CD14-positive monocyte (primary cell): ENCODE measurements at regions not wholly inside any gene's neighbourhood (a gene's known extent, or its start where the extent isn't known, plus 50 kb on each side); places are given as distances from the start of the nearest gene placed in this dataset.

Source experiments
- DNase-seq, 3 donors: peaks; one replicate each; pipeline ENCODE4 v3.0.0-alpha.2; 2011 to 2022
- H2AFZ ChIP-seq: 2 replicates; pipeline ENCODE4 v1.6.0; 2012; ENCODE audit warnings: mild to moderate bottlenecking, low read depth, low read length, inconsistent platforms; ENCODE audit not compliant: insufficient read depth, poor library complexity, severe bottlenecking
- H3K27ac ChIP-seq, 2 donors: 1 replicate in 1 of 2; 2 replicates in 1 of 2; pipeline ENCODE4 v1.5.1; 2012 to 2013; ENCODE audit warnings: low read length in 2 of 2, control low read depth in 1 of 2, inconsistent platforms in 1 of 2, low read depth in 1 of 2, mild to moderate bottlenecking in 1 of 2
- H3K27me3 ChIP-seq, 2 donors: one replicate each; pipeline versions ENCODE4 v1.6.0 to v1.6.1; 2011 to 2013; ENCODE audit warnings: low read length in 2 of 2; ENCODE audit not compliant: control insufficient read depth in 2 of 2, insufficient read depth in 2 of 2
- H3K36me3 ChIP-seq, 2 donors: replicated peaks in 1 of 2; 1 replicate in 1 of 2; 2 replicates in 1 of 2; pipeline versions ENCODE4 v1.5.1 to v1.6.1; 2012 to 2013; ENCODE audit warnings: low read length in 2 of 2, control low read depth in 1 of 2, inconsistent platforms in 1 of 2, mild to moderate bottlenecking in 1 of 2; ENCODE audit not compliant: insufficient read depth in 2 of 2, control insufficient read depth in 1 of 2
- H3K4me1 ChIP-seq, 2 donors: 1 replicate in 1 of 2; 2 replicates in 1 of 2; pipeline versions ENCODE4 v1.5.1 to v1.6.1; 2012 to 2013; ENCODE audit warnings: low read length in 2 of 2, control low read depth in 1 of 2, inconsistent platforms in 1 of 2, mild to moderate bottlenecking in 1 of 2, moderate library complexity in 1 of 2; ENCODE audit not compliant: insufficient read depth in 2 of 2, control insufficient read depth in 1 of 2
- H3K4me2 ChIP-seq: replicated peaks from 2 replicates; pipeline ENCODE3; 2012; ENCODE audit warnings: low read length, moderate library complexity, mild to moderate bottlenecking; ENCODE audit not compliant: poor library complexity, severe bottlenecking; ENCODE audit errors: extremely low read depth
- H3K4me3 ChIP-seq, 3 experiments: fragments of 200-600 bp in 1 of 3; sonication (generic) in 1 of 3; replicated peaks in 1 of 3; 1 replicate in 2 of 3; 2 replicates in 1 of 3; pipeline ENCODE4 v1.5.1; 2011 to 2013; ENCODE audit warnings: low read length in 3 of 3, mild to moderate bottlenecking in 3 of 3, control low read depth in 2 of 3, low read depth in 2 of 3, inconsistent platforms in 1 of 3, moderate library complexity in 1 of 3
- H3K79me2 ChIP-seq: 2 replicates; pipeline ENCODE4 v1.6.0; 2012; ENCODE audit warnings: mild to moderate bottlenecking, control low read depth, inconsistent platforms, low read length, moderate library complexity; ENCODE audit not compliant: insufficient read depth
- H3K9ac ChIP-seq: 2 replicates; pipeline ENCODE4 v1.6.0; 2017; ENCODE audit warnings: low read length, mild to moderate bottlenecking; ENCODE audit not compliant: insufficient read depth, poor library complexity, severe bottlenecking
- H3K9me3 ChIP-seq, 2 donors: replicated peaks in 1 of 2; 1 replicate in 1 of 2; 2 replicates in 1 of 2; pipeline versions ENCODE4 v1.5.1 to v1.6.1; 2012 to 2013; ENCODE audit warnings: low read length in 2 of 2, control low read depth in 1 of 2; ENCODE audit not compliant: control insufficient read depth in 1 of 2, insufficient read depth in 1 of 2
- H4K20me1 ChIP-seq: 2 replicates; pipeline ENCODE4 v1.6.0; 2012; ENCODE audit warnings: mild to moderate bottlenecking, low read length, control low read depth, moderate library complexity; ENCODE audit not compliant: insufficient read depth
- H3K27ac Mint-ChIP-seq, 7 donors: one replicate each; pipeline ENCODE4 v1.8.0; 2020; ENCODE audit warnings: mild to moderate bottlenecking in 7 of 7, mixed read lengths in 7 of 7, moderate library complexity in 6 of 7, inconsistent platforms in 2 of 7
- H3K27me3 Mint-ChIP-seq, 3 donors: one replicate each; pipeline ENCODE4 v1.8.0; 2021 to 2022; ENCODE audit warnings: low read depth in 3 of 3, mild to moderate bottlenecking in 3 of 3, mixed read lengths in 3 of 3, moderate library complexity in 3 of 3, inconsistent platforms in 1 of 3
- H3K36me3 Mint-ChIP-seq, 2 donors: one replicate each; pipeline ENCODE4 v1.8.0; 2020; ENCODE audit warnings: mixed read lengths in 2 of 2, inconsistent platforms in 1 of 2, mild to moderate bottlenecking in 1 of 2
- H3K4me1 Mint-ChIP-seq: one replicate; pipeline ENCODE4 v1.8.0; 2020; ENCODE audit warnings: mild to moderate bottlenecking, mixed read lengths
- H3K4me3 Mint-ChIP-seq, 2 donors: one replicate each; pipeline ENCODE4 v1.8.0; 2020; ENCODE audit warnings: mild to moderate bottlenecking in 2 of 2, mixed read lengths in 2 of 2, moderate library complexity in 1 of 2
- H3K9me3 Mint-ChIP-seq, 7 donors: one replicate each; pipeline ENCODE4 v1.8.0; 2020 to 2022; ENCODE audit warnings: mixed read lengths in 7 of 7, mild to moderate bottlenecking in 6 of 7, moderate library complexity in 6 of 7, inconsistent platforms in 2 of 7
- CTCF ChIP-seq: fragments of 200-600 bp; IDR thresholded peaks from one replicate; pipeline ENCODE4 v1.8.0; 2022; ENCODE audit warnings: antibody characterized with exemption, mild to moderate bottlenecking
- WGBS: methylation state at CpG from one replicate; pipeline ENCODE4 v1.1.5; 2013; ENCODE audit warnings: missing lambda C conversion rate; ENCODE audit not compliant: insufficient coverage; 5-methylcytosine and 5-hydroxymethylcytosine counted together
- intact Hi-C, 2 donors: fragments of 100-400 bp; cut with micrococcal nuclease; formaldehyde crosslinking; loops; one replicate each; pipeline versions ENCODE4 v1.15.0 to v1.15.1; 2023

DNA sequence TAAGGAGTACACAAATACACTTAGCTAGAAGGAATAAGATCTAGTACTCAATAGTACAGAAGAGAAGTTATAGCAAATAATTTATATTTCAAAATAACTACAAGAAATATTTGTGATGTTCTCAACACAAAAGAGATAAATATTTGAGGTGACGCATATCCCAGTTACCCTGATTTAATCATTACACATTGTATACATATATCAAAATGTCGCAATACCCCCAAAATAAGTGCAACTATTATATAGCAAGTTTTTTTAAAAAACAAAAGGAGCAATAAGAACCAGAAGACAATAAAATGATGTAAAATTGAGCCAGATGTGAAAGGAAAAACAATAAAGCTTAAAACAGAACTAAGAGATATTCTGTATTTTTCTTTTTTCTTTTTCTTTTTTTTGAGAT lies 59.3 kb upstream of the KIAA1217 start:
- H3K36me3 ChIP-seq: no peaks in the 10 kb centered on the region
- H3K27ac Mint-ChIP-seq: no peak overlapping the region
- no peaks in the 10 kb centered on the region for H3K79me2 ChIP-seq
- no peak overlapping the region for H3K4me3 Mint-ChIP-seq
- intact Hi-C loops: no loop called here
- H3K27ac ChIP-seq: no peak overlapping the region
- H3K36me3 Mint-ChIP-seq: no peaks in the 10 kb centered on the region
- DNase-seq: no peak
- H2AFZ ChIP-seq: no peak overlapping the region
- no peak overlapping the region for H3K4me2 ChIP-seq
- H3K9me3 ChIP-seq: peaks cover 0 to 3% of the 10 kb centered on the region in 2 donors
- no peaks in the 10 kb centered on the region for H3K4me1 Mint-ChIP-seq
- no peaks in the 10 kb centered on the region for H4K20me1 ChIP-seq
- no peaks in the 10 kb centered on the region for H3K27me3 ChIP-seq
- no peak overlapping the region for H3K9ac ChIP-seq
- no CpG with 5 or more reads among the region's 2 CpGs for WGBS
- no peaks in the 10 kb centered on the region for H3K4me1 ChIP-seq
- H3K27me3 Mint-ChIP-seq: peaks cover 1 to 2% (median 1%) of the 10 kb centered on the region in 3 donors
- peaks cover 0 to 19% (median 6%) of the 10 kb centered on the region in 7 donors for H3K9me3 Mint-ChIP-seq
- H3K4me3 ChIP-seq: no peak overlapping the region
- no peak for TF ChIP-seq CTCF

GRCh38 chr10:24150853-24151252 lies 58.1 kb upstream of the KIAA1217 start:
- DNase-seq: no peak
- peaks cover 0 to 22% (median 7%) of the 10 kb centered on the region in 7 donors for H3K9me3 Mint-ChIP-seq
- intact Hi-C loops: no loop called here
- H3K4me2 ChIP-seq: no peak overlapping the region
- no peaks in the 10 kb centered on the region for H3K4me1 Mint-ChIP-seq
- no peaks in the 10 kb centered on the region for H3K36me3 ChIP-seq
- H3K9ac ChIP-seq: no peak overlapping the region
- no peak overlapping the region for H3K27ac Mint-ChIP-seq
- no peaks in the 10 kb centered on the region for H3K9me3 ChIP-seq
- H3K27ac ChIP-seq: no peak overlapping the region
- 83% methylated on average over 1 of the region's 3 CpGs for WGBS
- peaks cover 1 to 2% (median 1%) of the 10 kb centered on the region in 3 donors for H3K27me3 Mint-ChIP-seq
- no peaks in the 10 kb centered on the region for H3K27me3 ChIP-seq
- H3K4me1 ChIP-seq: no peaks in the 10 kb centered on the region
- no peak for TF ChIP-seq CTCF
- H3K36me3 Mint-ChIP-seq: no peaks in the 10 kb centered on the region
- no peak overlapping the region for H2AFZ ChIP-seq
- no peaks in the 10 kb centered on the region for H4K20me1 ChIP-seq
- H3K4me3 ChIP-seq: no peak overlapping the region
- H3K4me3 Mint-ChIP-seq: no peak overlapping the region
- H3K79me2 ChIP-seq: no peaks in the 10 kb centered on the region
